PC-9 (cell line): ENCODE measurements at regions not wholly inside any gene's neighbourhood (a gene's known extent, or its start where the extent isn't known, plus 50 kb on each side); places are given as distances from the start of the nearest gene placed in this dataset.

Experiments used
- EZH2 ChIP-seq: fragments of 200-600 bp; sonication (generic); IDR thresholded peaks from 2 replicates; pipeline ENCODE4 v1.8.0; 2017; ENCODE audit warnings: antibody characterized with exemption, low read depth
- TF ChIP-seq, protein P1 (sequence below): fragments of 200-600 bp; sonication (generic); conservative IDR thresholded peaks from 2 replicates; pipeline ENCODE4 v1.6.1; 2017; ENCODE audit warnings: mixed run types, antibody characterized with exemption, mild to moderate bottlenecking, moderate library complexity

DNA sequence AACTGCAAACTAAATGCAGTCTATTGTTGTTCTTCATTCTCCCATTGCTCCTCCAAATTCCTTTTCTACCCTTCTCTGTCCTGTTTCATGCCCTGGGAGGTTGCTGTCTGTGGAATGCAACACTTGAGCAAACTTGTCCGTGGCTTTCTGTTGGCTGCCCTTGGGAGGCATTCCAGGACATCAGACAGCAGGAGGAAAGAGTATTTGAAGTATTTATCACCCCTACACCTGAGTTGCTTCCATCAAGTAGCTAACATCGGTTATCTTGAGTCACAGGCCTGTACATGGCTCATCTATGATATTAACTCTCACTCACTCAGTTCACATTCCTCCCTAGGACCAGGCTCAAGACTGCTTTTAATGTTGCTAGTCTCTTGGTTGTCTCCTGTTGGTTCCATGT, 803.4 kb upstream of the CDH6 start:
- TF ChIP-seq, protein P1, sequence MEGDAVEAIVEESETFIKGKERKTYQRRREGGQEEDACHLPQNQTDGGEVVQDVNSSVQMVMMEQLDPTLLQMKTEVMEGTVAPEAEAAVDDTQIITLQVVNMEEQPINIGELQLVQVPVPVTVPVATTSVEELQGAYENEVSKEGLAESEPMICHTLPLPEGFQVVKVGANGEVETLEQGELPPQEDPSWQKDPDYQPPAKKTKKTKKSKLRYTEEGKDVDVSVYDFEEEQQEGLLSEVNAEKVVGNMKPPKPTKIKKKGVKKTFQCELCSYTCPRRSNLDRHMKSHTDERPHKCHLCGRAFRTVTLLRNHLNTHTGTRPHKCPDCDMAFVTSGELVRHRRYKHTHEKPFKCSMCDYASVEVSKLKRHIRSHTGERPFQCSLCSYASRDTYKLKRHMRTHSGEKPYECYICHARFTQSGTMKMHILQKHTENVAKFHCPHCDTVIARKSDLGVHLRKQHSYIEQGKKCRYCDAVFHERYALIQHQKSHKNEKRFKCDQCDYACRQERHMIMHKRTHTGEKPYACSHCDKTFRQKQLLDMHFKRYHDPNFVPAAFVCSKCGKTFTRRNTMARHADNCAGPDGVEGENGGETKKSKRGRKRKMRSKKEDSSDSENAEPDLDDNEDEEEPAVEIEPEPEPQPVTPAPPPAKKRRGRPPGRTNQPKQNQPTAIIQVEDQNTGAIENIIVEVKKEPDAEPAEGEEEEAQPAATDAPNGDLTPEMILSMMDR = no peak
- no peak for TF ChIP-seq EZH2
